DND-41 (cell line): ENCODE measurements at regions not wholly inside any gene's neighbourhood (a gene's known extent, or its start where the extent isn't known, plus 50 kb on each side); places are given as distances from the start of the nearest gene placed in this dataset.

Source experiments
- CTCF ChIP-seq: IDR thresholded peaks from 2 replicates; pipeline ENCODE4 v1.5.1; 2012; ENCODE audit warnings: borderline replicate concordance, low read length, moderate library complexity, mild to moderate bottlenecking; ENCODE audit not compliant: poor library complexity, severe bottlenecking; ENCODE audit errors: extremely low read depth
- EZH2 ChIP-seq: IDR thresholded peaks from 3 replicates; pipeline ENCODE4 v1.6.1; 2012; ENCODE audit warnings: borderline replicate concordance, low read depth, mild to moderate bottlenecking, moderate library complexity, low read length, inconsistent platforms; ENCODE audit not compliant: severe bottlenecking

- TF ChIP-seq CTCF (no peak), EZH2 (no peak)
These were observed 413.3 kb downstream of the MAFB start for GRCh38 chr20:40275738-40276137.
